Suprapubic skin (tissue), 3 donors: ENCODE measurements at regions not wholly inside any gene's neighbourhood (a gene's known extent, or its start where the extent isn't known, plus 50 kb on each side); places are given as distances from the start of the nearest gene placed in this dataset.
"Not testable (repeated sequence)": the region's sequence is repeated elsewhere in the genome, so short reads cannot be mapped to it uniquely, and the experiment has no call there.

Experiments
- CTCF ChIP-seq, 2 donors: fragments of 200-600 bp in 1 of 2; fragments of 450-650 bp in 1 of 2; sonication (generic) in 1 of 2; IDR thresholded peaks; one replicate each; pipeline ENCODE4 v1.5.1; 2016 to 2019; ENCODE audit warnings: antibody characterized with exemption in 2 of 2, mild to moderate bottlenecking in 1 of 2, moderate library complexity in 1 of 2
- EP300 ChIP-seq: sonication (generic); formaldehyde crosslinking; IDR thresholded peaks from one replicate; pipeline ENCODE4 v1.6.1; 2017; ENCODE audit warnings: antibody characterized with exemption
- POLR2A ChIP-seq, 2 donors: fragments of 450-650 bp; IDR thresholded peaks; one replicate each; pipeline ENCODE4 v1.6.1; 2017; ENCODE audit warnings: antibody characterized with exemption in 2 of 2, mild to moderate bottlenecking in 2 of 2, moderate library complexity in 2 of 2

GRCh38 chr9:63813391-63814021 is 1471.5 kb downstream of the FOXD4L5 start:
- TF ChIP-seq EP300; CTCF (IDR thresholded peaks at IDR 0.05); POLR2A (IDR thresholded peaks at IDR 0.05): not testable (repeated sequence)
